ENCODE measurements at regions not wholly inside any gene's neighbourhood (a gene's known extent, or its start where the extent isn't known, plus 50 kb on each side); places are given as distances from the start of the nearest gene placed in this dataset.

DNA sequence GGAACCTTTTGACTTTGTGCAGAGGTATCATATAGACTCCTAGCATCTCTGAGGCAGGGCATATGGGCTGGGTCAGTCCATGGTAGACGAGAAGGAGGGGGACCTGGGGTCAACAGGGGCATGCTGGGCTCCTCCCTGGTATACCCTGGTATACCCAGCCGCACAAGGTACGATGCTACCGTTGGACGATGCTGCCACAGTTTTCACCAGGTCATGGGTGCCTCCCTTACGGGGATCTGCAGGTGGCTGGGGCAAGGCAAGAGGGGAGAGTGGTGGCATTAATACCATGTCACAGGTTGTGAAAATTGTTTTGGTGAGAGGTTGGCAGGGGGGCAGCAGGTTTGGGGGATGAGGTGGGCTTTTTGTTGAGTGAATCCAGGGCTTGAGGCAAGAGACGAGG, 149.8 kb downstream of the TSN start:
- POLR2A ChIA-PET (ENCODE audit: partially characterized antibody): no interaction called here

More for the DNA sequence above, 149.8 kb downstream of the TSN start:
- no peak overlapping the region for H3K14ac ChIP-seq (ENCODE audit: insufficient read length)
- H2BK15ac ChIP-seq (ENCODE audit: low read length): no peak overlapping the region
- WGBS, 2 experiments (ENCODE audit: extremely low coverage in 1 of 2, insufficient coverage in 1 of 2, insufficient read length in 1 of 2, insufficient replicate concordance in 2 of 2, low coverage in 1 of 2, low lambda C conversion rate in 2 of 2, missing lambda C conversion rate in 1 of 2): 95% methylated on average over 7 of the region's 7 CpGs; no CpG with 5 or more reads in 1 of the 2 experiments
- FAIRE-seq: no peak
- no peak overlapping the region for H3K9ac ChIP-seq (replicated peaks in 1 of 4; ENCODE audit: extremely low read depth in 1 of 4, low read depth in 3 of 4, low read length in 3 of 4)
- H3K4me2 ChIP-seq (ENCODE audit: insufficient read depth in 1 of 2, low read depth in 2 of 2, low read length in 2 of 2): no peak overlapping the region
- H2AK5ac ChIP-seq (ENCODE audit: low read depth, low read length): no peak overlapping the region
- H3K4me1 ChIP-seq (replicated peaks in 1 of 4; ENCODE audit: control insufficient read depth in 3 of 4, insufficient read depth in 4 of 4, low read length in 3 of 4): no peaks in the 10 kb centered on the region; a peak in 2 of 7 replicates
- no peak overlapping the region for H2BK12ac ChIP-seq (ENCODE audit: low read depth, low read length)
- no peak overlapping the region for H3K18ac ChIP-seq (ENCODE audit: extremely low read depth, low read length)
- H3K4me3 ChIP-seq (ENCODE audit: extremely low read depth in 1 of 4, insufficient read depth in 2 of 4, low read depth in 3 of 4, low read length in 4 of 4): no peak overlapping the region
- H2AFZ ChIP-seq (ENCODE audit: low read length): no peak overlapping the region
- no peak for DNase-seq (ENCODE audit: low read depth in 1 of 2, low spot score in 2 of 2)
- H3K36me3 ChIP-seq (ENCODE audit: control insufficient read depth in 2 of 4, insufficient read depth in 4 of 4, low read length in 3 of 4): no peaks in the 10 kb centered on the region
- no peak overlapping the region for H2BK5ac ChIP-seq (ENCODE audit: low read depth, low read length)
- no peak overlapping the region for H2BK120ac ChIP-seq (replicated peaks; ENCODE audit: low read depth, low read length)
- H3K79me2 ChIP-seq (ENCODE audit: control insufficient read depth in 1 of 2, insufficient read depth in 2 of 2, low read length in 2 of 2): no peaks in the 10 kb centered on the region
- H3K27me3 ChIP-seq (replicated peaks in 1 of 4; ENCODE audit: control insufficient read depth in 3 of 4, extremely low read depth in 1 of 4, insufficient read depth in 3 of 4, low read length in 3 of 4): no peaks in the 10 kb centered on the region; a peak in 1 of 7 replicates
- no peak overlapping the region for H2BK20ac ChIP-seq (ENCODE audit: low read length)
- no peak overlapping the region for H3K23ac ChIP-seq (ENCODE audit: insufficient read length)
- H3K4ac ChIP-seq (replicated peaks; ENCODE audit: insufficient read length, low read depth, low read length): no peak overlapping the region
- H3K27ac ChIP-seq (ENCODE audit: low read depth, low read length): no peak overlapping the region
- no peak overlapping the region for H4K5ac ChIP-seq (ENCODE audit: insufficient read length, low read depth, low read length)
- H3K79me1 ChIP-seq (ENCODE audit: low read depth, low read length): no peaks in the 10 kb centered on the region; the same call in 1 of the 2 replicates
- no peak overlapping the region for H4K8ac ChIP-seq (ENCODE audit: extremely low read depth, insufficient read depth, low read length)
- no peak overlapping the region for H3K56ac ChIP-seq (replicated peaks; ENCODE audit: insufficient read length, low read depth, low read length)
- H4K20me1 ChIP-seq (replicated peaks in 1 of 2; ENCODE audit: control insufficient read depth in 1 of 2, insufficient read depth in 2 of 2, low read length in 2 of 2): no peaks in the 10 kb centered on the region
- CTCF ChIA-PET (ENCODE audit: partially characterized antibody): interaction anchor here (0.8 to 3.0 kb wide), 4 partner anchors 10 to 105 kb away, joined by 3 to 11 read pairs (median 5); no protein-coding TSS in a partner anchor
- 0 out of 4 replicates have a peak, but pooled peaks cover 0 to 3% of the 10 kb centered on the region in 2 experiments for H3K9me3 ChIP-seq (ENCODE audit: insufficient read depth in 2 of 2, low read depth in 1 of 2, low read length in 1 of 2)
- no peaks in the 10 kb centered on the region for H3K23me2 ChIP-seq (ENCODE audit: low read depth, low read length)
- TF ChIP-seq SIN3A (conservative IDR thresholded peaks at IDR 0.05 in 1 of 2, IDR thresholded peaks at IDR 0.05 in 1 of 2; ENCODE audit: low read depth in 1 of 2, low read length in 2 of 2) (no peak), SP4 (IDR thresholded peaks at IDR 0.05; ENCODE audit: low read length) (no peak), NANOG (IDR thresholded peaks at IDR 0.05; ENCODE audit: insufficient read depth, low read depth, low read length, poor library complexity, severe bottlenecking) (no peak), PHF8 (conservative IDR thresholded peaks at IDR 0.05; ENCODE audit: low read depth, low read length) (no peak), CEBPB (IDR thresholded peaks at IDR 0.05; ENCODE audit: low read depth, low read length) (no peak), KDM1A (IDR thresholded peaks at IDR 0.05; ENCODE audit: borderline replicate concordance, low read length) (no peak), RBBP5 (IDR thresholded peaks at IDR 0.05; ENCODE audit: borderline replicate concordance, low read depth, low read length) (no peak), EP300 (IDR thresholded peaks at IDR 0.05; ENCODE audit: borderline replicate concordance in 1 of 2, low read depth in 2 of 2, low read length in 2 of 2) (no peak)
- H4K91ac ChIP-seq (replicated peaks; ENCODE audit: insufficient read length, low read length): no peak overlapping the region
